Adrenal gland (tissue), 9 donors: ENCODE measurements at regions not wholly inside any gene's neighbourhood (a gene's known extent, or its start where the extent isn't known, plus 50 kb on each side); places are given as distances from the start of the nearest gene placed in this dataset.
A peak's percentile ranks its signal among the peaks of the same experiment; 100 is the strongest.

Source experiments
- DNase-seq, 7 donors: peaks; one replicate each; pipeline ENCODE4 v3.0.0-alpha.2; 2019 to 2020
- H3K27ac ChIP-seq, 5 donors: fragments of 200-600 bp; sonication (generic) in 4 of 5; 1 replicate in 3 of 5; 2 replicates in 2 of 5; pipeline versions ENCODE4 v1.5.1 to v1.8.0; 2016 to 2020; ENCODE audit warnings: mild to moderate bottlenecking in 1 of 5
- H3K27me3 ChIP-seq: fragments of 200-600 bp; 2 replicates; pipeline ENCODE4 v1.8.0; 2021
- H3K36me3 ChIP-seq, 2 donors: fragments of 200-600 bp; replicated peaks in 1 of 2; 1 replicate in 1 of 2; 2 replicates in 1 of 2; pipeline versions ENCODE4 v1.5.1 to v1.8.0; 2018 to 2022
- H3K4me1 ChIP-seq, 2 donors: fragments of 200-600 bp; replicated peaks in 1 of 2; 1 replicate in 1 of 2; 2 replicates in 1 of 2; pipeline versions ENCODE4 v1.5.1 to v1.8.0; 2018 to 2021
- H3K4me3 ChIP-seq, 4 donors: fragments of 200-600 bp; sonication (generic) in 3 of 4; one replicate each; pipeline ENCODE4 v1.5.1; 2016 to 2018
- H3K9me3 ChIP-seq, 3 donors: fragments of 200-600 bp; sonication (generic) in 1 of 3; replicated peaks in 1 of 3; 1 replicate in 2 of 3; 2 replicates in 1 of 3; pipeline versions ENCODE4 v1.5.1 to v1.8.0; 2016 to 2021
- CTCF ChIP-seq, 6 experiments: fragments of 450-650 bp in 4 of 6; fragments of 200-600 bp in 2 of 6; sonication (generic) in 1 of 6; IDR thresholded peaks; 1 replicate in 5 of 6; 2 replicates in 1 of 6; pipeline versions ENCODE4 v1.5.1 to v1.8.0; 2016 to 2021; ENCODE audit warnings: antibody characterized with exemption in 6 of 6, mild to moderate bottlenecking in 2 of 6, moderate library complexity in 1 of 6
- POLR2A ChIP-seq, 2 donors: fragments of 450-650 bp; IDR thresholded peaks; one replicate each; pipeline ENCODE4 v1.6.1; 2017; ENCODE audit warnings: antibody characterized with exemption in 2 of 2, mild to moderate bottlenecking in 2 of 2, moderate library complexity in 1 of 2
- WGBS, 4 donors: extraction: QIAGEN DNeasy Blood & Tissue Kit in 2 of 4; methylation state at CpG; one replicate each; pipeline versions ENCODE4 v1.1.5 to v1.1.7; 2013 to 2017; 5-methylcytosine and 5-hydroxymethylcytosine counted together
- intact Hi-C, 2 donors: fragments of 100-400 bp; cut with DNase I; formaldehyde crosslinking; loops; one replicate each; pipeline versions ENCODE4 v1.14.1 to v1.15.0; 2022 to 2023
- donor health status: healthy with polysubstance abuse.
- donor health status: Bipolar disorder and iron deficiency.
- donor health status: DM: yes; HTN: yes; CAD: no.
- donor health status: DM: no; HTN: no; CAD: no.
- donor health status: DM: no; HTN: no; CAD: no.

GRCh38 chr2:217656316-217656715 is 346.5 kb downstream of the TNS1 start:
- 83 to 92% (median 88%) methylated on average over 3 of the region's 3 CpGs for WGBS, 4 donors
- no peaks in the 10 kb centered on the region for H3K27me3 ChIP-seq
- H3K4me1 ChIP-seq, result peaks cover 12 to 18% of the 10 kb centered on the region in 2 donors
- TF ChIP-seq POLR2A (IDR thresholded peaks at IDR 0.05), result no peak
- no peak for TF ChIP-seq CTCF (IDR thresholded peaks at IDR 0.05)
- H3K27ac ChIP-seq, result no peak overlapping the region
- no peaks in the 10 kb centered on the region for H3K9me3 ChIP-seq
- DNase-seq, result no peak
- intact Hi-C loops, result loop anchor here in 1 of 2 donors (10.0 kb wide), 1 partner anchor 98 kb away; no protein-coding TSS in a partner anchor
- no peak overlapping the region for H3K4me3 ChIP-seq
- H3K36me3 ChIP-seq, result no peaks in the 10 kb centered on the region

- H3K27ac ChIP-seq, result no peak overlapping the region
- intact Hi-C loops, result loop anchor here in 1 of 2 donors (10.0 kb wide), 1 partner anchor 99 kb away; no protein-coding TSS in a partner anchor
Measured at GRCh38 chr2:217655651-217656050, 347.1 kb downstream of the TNS1 start.

GRCh38 chr2:217654168-217654567 is 348.6 kb downstream of the TNS1 start:
- no peak for DNase-seq
- 87 to 97% (median 90%) methylated on average over 4 of the region's 4 CpGs for WGBS, 4 donors
- Histone ChIP-seq H3K27ac (no peak overlapping the region), H3K9me3 (no peaks in the 10 kb centered on the region), H3K4me1 (peaks cover 12 to 14% of the 10 kb centered on the region in 2 donors), H3K27me3 (no peaks in the 10 kb centered on the region), H3K4me3 (no peak overlapping the region), H3K36me3 (no peaks in the 10 kb centered on the region)
- intact Hi-C loops, result loop anchor here in 1 of 2 donors (10.0 kb wide), 1 partner anchor 101 kb away; no protein-coding TSS in a partner anchor
- no peak for TF ChIP-seq CTCF (IDR thresholded peaks at IDR 0.05)
- no peak for TF ChIP-seq POLR2A (IDR thresholded peaks at IDR 0.05)

More at GRCh38 chr2:217655651-217656050, 347.1 kb downstream of the TNS1 start:
- Histone ChIP-seq H3K36me3 (no peaks in the 10 kb centered on the region), H3K9me3 (no peaks in the 10 kb centered on the region), H3K4me1 (peaks cover 12 to 14% of the 10 kb centered on the region in 2 donors), H3K27me3 (no peaks in the 10 kb centered on the region), H3K4me3 (no peak overlapping the region)
- TF ChIP-seq POLR2A (IDR thresholded peaks at IDR 0.05) (no peak), CTCF (IDR thresholded peaks at IDR 0.05) (no peak)
- DNase-seq, result no peak
- 82 to 100% (median 86%) methylated on average over 1 of the region's 1 CpG for WGBS, 4 donors

- peak overlapping the region in 2 of 5 donors; percentile 57 to 71 for H3K27ac ChIP-seq
- peak; percentile 57 to 93 (median 84) for DNase-seq
- peaks cover 12 to 14% of the 10 kb centered on the region in 2 donors for H3K4me1 ChIP-seq
- 13 to 20% (median 15%) methylated on average over 7 of the region's 7 CpGs for WGBS, 4 donors
- no peaks in the 10 kb centered on the region for H3K9me3 ChIP-seq
- H3K4me3 ChIP-seq, result no peak overlapping the region
- H3K27me3 ChIP-seq, result no peaks in the 10 kb centered on the region
- peak in 4 of 6 experiments; percentile 13 to 35 (median 20) for TF ChIP-seq CTCF (IDR thresholded peaks at IDR 0.05)
- no peak for TF ChIP-seq POLR2A (IDR thresholded peaks at IDR 0.05)
- H3K36me3 ChIP-seq, result no peaks in the 10 kb centered on the region
- intact Hi-C loops, result loop anchor here in 1 of 2 donors (10.0 kb wide), 1 partner anchor 102 kb away; no protein-coding TSS in a partner anchor
Measured at GRCh38 chr2:217652761-217653639, 349.8 kb downstream of the TNS1 start.
